Right lobe of liver (tissue), 6 donors: ENCODE measurements at regions not wholly inside any gene's neighbourhood (a gene's known extent, or its start where the extent isn't known, plus 50 kb on each side); places are given as distances from the start of the nearest gene placed in this dataset.
A peak's percentile ranks its signal among the peaks of the same experiment; 100 is the strongest.
"Not testable (repeated sequence)": the region's sequence is repeated elsewhere in the genome, so short reads cannot be mapped to it uniquely, and the experiment has no call there.

Source experiments
- ATAC-seq, 4 donors: fragments of 200-7000 bp; cut with Tn5 transposase; one replicate each; pipeline ENCODE4 v1.9.1; 2020; ENCODE audit warnings: mild to moderate bottlenecking in 4 of 4, moderate library complexity in 4 of 4
- DNase-seq, 3 donors: peaks; one replicate each; pipeline ENCODE4 v3.0.0-alpha.2; 2020
- H3K27ac ChIP-seq, 3 donors: fragments of 200-600 bp; one replicate each; pipeline ENCODE4 v1.8.0; 2022
- H3K27me3 ChIP-seq, 2 donors: fragments of 200-600 bp; one replicate each; pipeline ENCODE4 v1.8.0; 2022
- H3K36me3 ChIP-seq, 4 donors: fragments of 200-600 bp; sonication (generic) in 1 of 4; one replicate each; pipeline versions ENCODE4 v1.5.1 to v1.8.0; 2017 to 2022; ENCODE audit warnings: control low read depth in 1 of 4
- H3K4me1 ChIP-seq, 4 donors: fragments of 200-600 bp; sonication (generic) in 1 of 4; one replicate each; pipeline versions ENCODE4 v1.5.1 to v1.8.0; 2017 to 2022; ENCODE audit warnings: control low read depth in 1 of 4
- H3K4me3 ChIP-seq, 3 donors: fragments of 200-600 bp; one replicate each; pipeline ENCODE4 v1.8.0; 2022
- H3K9me3 ChIP-seq, 4 donors: fragments of 200-600 bp; sonication (generic) in 1 of 4; one replicate each; pipeline versions ENCODE4 v1.5.1 to v1.8.0; 2017 to 2022; ENCODE audit warnings: control low read depth in 1 of 4
- POLR2A ChIP-seq: fragments of 450-650 bp; IDR thresholded peaks from one replicate; pipeline ENCODE4 v1.6.1; 2017; ENCODE audit warnings: antibody characterized with exemption, mild to moderate bottlenecking
- WGBS: methylation state at CpG from one replicate; pipeline ENCODE4 v1.1.6; 2018; ENCODE audit warnings: low coverage, low lambda C conversion rate; ENCODE audit not compliant: insufficient coverage; ENCODE audit errors: missing lambda C conversion rate; 5-methylcytosine and 5-hydroxymethylcytosine counted together
- intact Hi-C, 2 donors: fragments of 100-400 bp; cut with DNase I; formaldehyde crosslinking; loops; one replicate each; pipeline versions ENCODE4 v1.11.2 to v1.14.1; 2022
- TF ChIP-seq, protein P1 (sequence below), 4 donors: fragments of 200-600 bp in 3 of 4; fragments of 450-650 bp in 1 of 4; IDR thresholded peaks; one replicate each; pipeline versions ENCODE4 v1.5.1 to v1.8.0; 2016 to 2022; ENCODE audit warnings: antibody characterized with exemption in 4 of 4, mild to moderate bottlenecking in 2 of 4
- donor health status: DM: no; HTN: yes; CAD: no.
- donor health status: DM: no; HTN: no; CAD: no.
- donor health status: DM: no; HTN: no; CAD: no.
- donor health status: DM: no; HTN: yes; CAD: no.
- donor health status: DM: no; HTN: yes; CAD: no.

DNA sequence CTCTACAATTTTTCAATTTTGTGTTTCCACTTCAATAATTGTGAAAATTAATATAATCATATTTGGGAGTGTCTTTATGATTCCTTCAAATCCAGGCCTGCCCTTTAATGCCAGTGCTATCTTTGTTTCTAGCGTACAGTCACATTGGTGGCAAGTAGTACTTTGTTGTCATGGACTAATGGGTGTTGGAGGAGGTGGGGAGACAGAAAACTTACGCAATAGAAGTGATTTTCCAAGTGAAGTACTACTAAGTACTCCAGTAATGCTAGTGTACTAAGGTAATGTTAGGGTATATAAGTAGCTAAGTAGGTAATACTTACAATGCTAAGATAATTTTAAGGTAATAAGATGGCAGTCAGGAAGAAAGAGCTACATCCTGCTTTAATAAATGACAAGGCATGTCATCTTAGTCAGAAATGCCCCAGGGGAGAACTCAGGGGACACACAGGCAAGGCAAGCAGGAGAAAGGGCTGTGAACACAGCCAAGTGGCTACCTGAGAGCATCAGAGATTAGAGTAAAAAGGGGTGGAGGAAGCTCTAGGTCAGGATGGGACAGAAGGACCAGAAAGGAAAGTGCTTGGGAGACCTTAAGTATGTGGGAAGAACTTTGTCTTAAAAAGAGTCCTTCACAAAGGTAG is 217.2 kb upstream of the PRDM1 start:
- no peak overlapping the region for H3K4me3 ChIP-seq
- H3K4me1 ChIP-seq: no peaks in the 10 kb centered on the region
- DNase-seq (no peak), ATAC-seq (no peak)
- no peak overlapping the region for H3K27ac ChIP-seq
- no peaks in the 10 kb centered on the region for H3K27me3 ChIP-seq
- intact Hi-C loops: no loop called here
- WGBS: 76% methylated on average over 2 of the region's 2 CpGs
- TF ChIP-seq, protein P1, sequence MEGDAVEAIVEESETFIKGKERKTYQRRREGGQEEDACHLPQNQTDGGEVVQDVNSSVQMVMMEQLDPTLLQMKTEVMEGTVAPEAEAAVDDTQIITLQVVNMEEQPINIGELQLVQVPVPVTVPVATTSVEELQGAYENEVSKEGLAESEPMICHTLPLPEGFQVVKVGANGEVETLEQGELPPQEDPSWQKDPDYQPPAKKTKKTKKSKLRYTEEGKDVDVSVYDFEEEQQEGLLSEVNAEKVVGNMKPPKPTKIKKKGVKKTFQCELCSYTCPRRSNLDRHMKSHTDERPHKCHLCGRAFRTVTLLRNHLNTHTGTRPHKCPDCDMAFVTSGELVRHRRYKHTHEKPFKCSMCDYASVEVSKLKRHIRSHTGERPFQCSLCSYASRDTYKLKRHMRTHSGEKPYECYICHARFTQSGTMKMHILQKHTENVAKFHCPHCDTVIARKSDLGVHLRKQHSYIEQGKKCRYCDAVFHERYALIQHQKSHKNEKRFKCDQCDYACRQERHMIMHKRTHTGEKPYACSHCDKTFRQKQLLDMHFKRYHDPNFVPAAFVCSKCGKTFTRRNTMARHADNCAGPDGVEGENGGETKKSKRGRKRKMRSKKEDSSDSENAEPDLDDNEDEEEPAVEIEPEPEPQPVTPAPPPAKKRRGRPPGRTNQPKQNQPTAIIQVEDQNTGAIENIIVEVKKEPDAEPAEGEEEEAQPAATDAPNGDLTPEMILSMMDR (IDR thresholded peaks at IDR 0.05): no peak
- TF ChIP-seq POLR2A: no peak
- no peaks in the 10 kb centered on the region for H3K9me3 ChIP-seq
- H3K36me3 ChIP-seq: no peaks in the 10 kb centered on the region

DNA sequence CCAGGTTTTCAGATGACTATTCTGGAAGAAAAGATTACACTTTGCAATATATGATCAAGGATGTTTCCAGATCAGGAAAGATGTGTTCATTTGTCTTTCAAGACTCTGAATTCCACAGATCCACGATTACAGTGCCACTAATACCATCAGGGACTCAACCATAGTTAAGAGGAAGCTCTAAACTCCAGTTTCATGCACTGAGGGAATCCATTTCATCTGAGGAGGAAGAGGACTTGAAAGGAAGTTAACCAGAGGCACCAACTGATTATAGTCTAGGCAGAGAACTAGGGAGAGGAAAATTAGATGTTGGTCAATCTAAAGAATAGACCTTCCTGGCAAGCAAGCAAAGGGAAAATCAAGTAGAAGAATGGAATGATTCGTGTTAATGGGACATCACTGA is 218.3 kb upstream of the PRDM1 start:
- DNase-seq (no peak), ATAC-seq (peak in 2 of 4 donors; percentile 30 to 31)
- Histone ChIP-seq H3K4me3 (no peak overlapping the region), H3K9me3 (no peaks in the 10 kb centered on the region), H3K36me3 (no peaks in the 10 kb centered on the region), H3K4me1 (no peaks in the 10 kb centered on the region), H3K27ac (no peak overlapping the region), H3K27me3 (no peaks in the 10 kb centered on the region)
- TF ChIP-seq POLR2A: no peak
- TF ChIP-seq, protein P1 (IDR thresholded peaks at IDR 0.05): no peak
- intact Hi-C loops: no loop called here
- WGBS: 55% methylated on average over 2 of the region's 2 CpGs

DNA sequence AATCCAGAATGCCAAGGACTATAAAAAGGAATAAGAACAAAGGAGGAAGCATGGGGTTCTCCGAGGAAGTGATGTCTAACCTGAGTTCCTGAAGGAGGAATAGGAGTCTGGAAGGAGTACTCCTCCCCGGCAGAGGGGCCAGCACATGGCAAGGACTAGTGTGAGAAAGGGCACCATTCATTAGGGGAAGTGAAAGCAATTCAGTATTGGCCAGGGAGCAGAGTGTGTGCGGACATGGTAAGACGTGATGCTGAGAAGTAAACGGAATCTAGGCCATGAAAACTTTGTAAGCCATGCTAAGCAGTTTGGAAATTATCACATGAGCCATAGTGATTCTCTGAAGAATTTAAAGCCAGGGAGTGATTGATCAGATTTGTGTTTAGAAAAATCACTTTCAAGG is 218.9 kb upstream of the PRDM1 start:
- no peaks in the 10 kb centered on the region for H3K27me3 ChIP-seq
- intact Hi-C loops: no loop called here
- DNase-seq (no peak), ATAC-seq (peak in 3 of 4 donors; percentile 55 to 74 (median 62))
- TF ChIP-seq, protein P1 (IDR thresholded peaks at IDR 0.05): no peak
- TF ChIP-seq POLR2A: no peak
- H3K36me3 ChIP-seq: no peaks in the 10 kb centered on the region
- H3K9me3 ChIP-seq: no peaks in the 10 kb centered on the region
- no peak overlapping the region for H3K4me3 ChIP-seq
- 70% methylated on average over 5 of the region's 5 CpGs for WGBS
- H3K4me1 ChIP-seq: no peaks in the 10 kb centered on the region
- no peak overlapping the region for H3K27ac ChIP-seq

DNA sequence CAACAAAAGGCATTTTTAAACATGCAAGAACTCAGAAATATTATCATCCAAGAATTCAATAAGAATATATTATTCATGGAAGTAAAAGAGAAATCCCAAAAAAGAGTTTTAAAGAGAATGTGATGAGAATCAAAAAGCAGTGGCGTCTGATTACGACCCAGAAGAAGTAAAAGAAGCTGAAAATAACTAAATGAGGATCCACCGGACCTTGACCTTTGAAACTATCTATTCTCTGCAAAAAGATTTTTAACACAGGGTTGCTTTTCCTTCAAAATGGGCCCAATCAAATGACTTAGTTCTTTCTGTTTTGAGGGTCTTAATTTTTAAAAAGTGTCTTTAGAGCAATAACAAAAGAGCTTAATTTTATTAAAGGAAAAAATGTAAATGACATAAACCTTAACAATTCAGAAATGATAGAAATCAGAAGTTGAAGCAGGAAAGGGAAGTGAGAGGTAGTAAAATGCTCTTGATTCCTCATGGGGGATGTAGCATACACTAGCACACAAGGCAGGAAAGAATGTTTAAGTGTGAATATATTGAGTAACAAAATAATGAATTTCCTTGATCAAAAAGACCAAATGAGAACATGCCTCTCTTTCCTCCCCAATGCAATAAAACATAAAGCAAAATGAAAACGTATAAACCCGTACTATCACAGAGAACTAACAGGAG is 223.1 kb upstream of the PRDM1 start:
- H3K4me1 ChIP-seq: no peaks in the 10 kb centered on the region
- H3K36me3 ChIP-seq: no peaks in the 10 kb centered on the region
- no peak for ATAC-seq
- H3K27ac ChIP-seq: no peak overlapping the region
- no peak for DNase-seq
- TF ChIP-seq, protein P1 (IDR thresholded peaks at IDR 0.05): no peak
- no peak for TF ChIP-seq POLR2A
- intact Hi-C loops: no loop called here
- no peaks in the 10 kb centered on the region for H3K9me3 ChIP-seq
- 52% methylated on average over 5 of the region's 5 CpGs for WGBS
- H3K4me3 ChIP-seq: no peak overlapping the region
- no peaks in the 10 kb centered on the region for H3K27me3 ChIP-seq

DNA sequence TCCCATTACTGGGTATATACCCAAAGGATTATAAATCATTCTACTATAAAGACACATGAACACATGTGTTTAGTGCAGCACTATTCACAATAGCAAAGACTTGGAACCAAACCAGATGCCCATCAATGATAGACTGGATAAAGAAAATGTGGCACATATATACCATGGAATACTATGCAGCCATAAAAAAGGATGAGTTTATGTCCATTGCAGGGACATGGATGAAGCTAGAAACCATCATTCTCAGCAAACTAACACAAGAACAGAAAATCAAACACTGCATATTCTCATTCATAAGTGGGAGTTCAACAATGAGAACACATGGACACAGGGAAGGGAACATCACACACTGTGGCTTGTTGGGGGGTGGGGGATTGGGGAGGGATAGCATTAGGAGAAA is 225.2 kb upstream of the PRDM1 start:
- H3K9me3 ChIP-seq, intact Hi-C loops, H3K27ac ChIP-seq, H3K4me3 ChIP-seq, H3K36me3 ChIP-seq, ATAC-seq, H3K27me3 ChIP-seq, H3K4me1 ChIP-seq, DNase-seq: not testable (repeated sequence)
